ENCODE measurements at regions not wholly inside any gene's neighbourhood (a gene's known extent, or its start where the extent isn't known, plus 50 kb on each side); places are given as distances from the start of the nearest gene placed in this dataset.

GRCh38 chr4:24059839-24060238 is 170.0 kb upstream of the PPARGC1A start:
- H3K27me3 Mint-ChIP-seq, result no peaks in the 10 kb centered on the region
- peak overlapping the region in 1 of 8 donors; percentile 22 for H3K4me3 Mint-ChIP-seq
- H3K36me3 Mint-ChIP-seq, result no peaks in the 10 kb centered on the region
- DNase-seq (no peak), ATAC-seq (ENCODE audit: low read depth in 2 of 2) (no peak)
- H3K4me1 Mint-ChIP-seq, result no peaks in the 10 kb centered on the region
- no peak overlapping the region for H3K27ac Mint-ChIP-seq
- H3K9me3 Mint-ChIP-seq, result peaks cover 0 to 9% (median 4%) of the 10 kb centered on the region in 7 donors

GRCh38 chr4:24057915-24058559 is 168.2 kb upstream of the PPARGC1A start:
- no peaks in the 10 kb centered on the region for H3K4me1 Mint-ChIP-seq
- peaks cover 0 to 7% (median under 1%) of the 10 kb centered on the region in 7 donors for H3K9me3 Mint-ChIP-seq
- no peak overlapping the region for H3K4me3 Mint-ChIP-seq
- H3K27me3 Mint-ChIP-seq, result no peaks in the 10 kb centered on the region
- ATAC-seq (ENCODE audit: low read depth in 2 of 2) (no peak), DNase-seq (no peak)
- no peaks in the 10 kb centered on the region for H3K36me3 Mint-ChIP-seq
- H3K27ac Mint-ChIP-seq, result no peak overlapping the region

- no peak for DNase-seq
- peaks cover 0 to 7% (median 0%) of the 10 kb centered on the region in 7 donors for H3K9me3 Mint-ChIP-seq
Measured at GRCh38 chr4:24056289-24056688, 166.4 kb upstream of the PPARGC1A start.

GRCh38 chr4:24055623-24056022 is 165.8 kb upstream of the PPARGC1A start:
- no peak for DNase-seq
- Mint-ChIP-seq H3K36me3 (no peaks in the 10 kb centered on the region), H3K9me3 (peaks cover 0 to 7% (median 0%) of the 10 kb centered on the region in 7 donors), H3K27me3 (no peaks in the 10 kb centered on the region), H3K4me1 (no peaks in the 10 kb centered on the region), H3K4me3 (no peak overlapping the region), H3K27ac (no peak overlapping the region)
- ATAC-seq (ENCODE audit: low read depth in 2 of 2), result no peak

More at GRCh38 chr4:24056289-24056688, 166.4 kb upstream of the PPARGC1A start:
- Mint-ChIP-seq H3K4me3 (no peak overlapping the region), H3K27me3 (no peaks in the 10 kb centered on the region), H3K36me3 (no peaks in the 10 kb centered on the region), H3K4me1 (no peaks in the 10 kb centered on the region), H3K27ac (no peak overlapping the region)
- ATAC-seq (ENCODE audit: low read depth in 2 of 2), result no peak

GRCh38 chr4:24054910-24055309 is 165.1 kb upstream of the PPARGC1A start:
- no peaks in the 10 kb centered on the region for H3K4me1 Mint-ChIP-seq
- ATAC-seq (ENCODE audit: low read depth in 2 of 2), result no peak
- no peak for DNase-seq
- no peaks in the 10 kb centered on the region for H3K27me3 Mint-ChIP-seq
- peaks cover 0 to 7% (median 0%) of the 10 kb centered on the region in 7 donors for H3K9me3 Mint-ChIP-seq
- no peak overlapping the region for H3K27ac Mint-ChIP-seq
- H3K4me3 Mint-ChIP-seq, result no peak overlapping the region
- H3K36me3 Mint-ChIP-seq, result no peaks in the 10 kb centered on the region

GRCh38 chr4:24053934-24054333 is 164.1 kb upstream of the PPARGC1A start:
- DNase-seq, result no peak
- H3K4me3 Mint-ChIP-seq, result no peak overlapping the region
- H3K9me3 Mint-ChIP-seq, result peaks cover 0 to 7% (median 0%) of the 10 kb centered on the region in 7 donors
- H3K27ac Mint-ChIP-seq, result no peak overlapping the region
- H3K36me3 Mint-ChIP-seq, result no peaks in the 10 kb centered on the region
- H3K27me3 Mint-ChIP-seq, result no peaks in the 10 kb centered on the region
- H3K4me1 Mint-ChIP-seq, result no peaks in the 10 kb centered on the region
- ATAC-seq (ENCODE audit: low read depth in 2 of 2), result no peak

DNA sequence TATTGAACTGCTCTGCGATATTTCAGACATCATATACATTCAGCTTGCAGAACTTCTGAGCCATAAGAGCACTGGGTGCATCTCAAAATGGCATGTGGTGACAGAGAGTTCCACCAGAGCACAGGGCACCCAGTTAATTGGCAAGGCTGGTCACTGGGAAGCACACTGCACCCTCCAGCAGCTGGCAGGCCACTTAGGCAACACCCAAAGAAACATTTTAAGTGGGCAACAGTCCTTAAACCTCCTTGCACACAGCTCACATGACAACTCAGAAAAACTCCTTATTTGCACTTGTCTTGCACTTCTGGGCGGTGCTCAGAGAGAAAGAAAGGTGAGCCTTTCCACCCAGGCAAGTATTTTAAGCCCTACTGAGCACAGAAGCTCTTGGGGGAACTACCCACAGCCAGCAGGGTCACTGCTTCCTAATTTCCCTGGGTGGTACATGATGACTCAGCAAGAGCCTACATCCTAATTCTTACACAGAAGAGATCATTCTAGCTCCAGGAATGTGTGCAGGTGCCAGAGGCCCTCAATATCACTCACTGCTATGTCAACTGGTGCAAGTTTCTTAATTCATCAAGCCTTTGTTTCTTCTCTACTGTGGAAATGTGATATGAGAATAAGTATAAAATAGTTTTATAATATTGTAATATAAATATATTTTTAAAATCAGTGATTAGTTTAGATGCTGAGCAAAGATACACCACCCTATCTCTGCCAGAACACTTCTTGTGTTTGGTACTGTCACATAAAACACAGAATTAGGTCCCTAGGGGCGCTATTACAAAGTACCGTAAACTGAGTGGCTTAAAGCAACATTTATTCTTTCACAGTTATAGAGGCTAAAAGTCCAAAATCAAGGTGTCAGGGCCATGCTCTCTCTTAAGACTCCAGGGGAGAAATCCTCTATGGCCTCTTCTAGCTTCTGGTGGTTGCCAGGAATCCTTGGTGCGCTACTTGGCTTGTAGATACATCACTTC is 155.1 kb upstream of the PPARGC1A start:
- DNase-seq, result no peak
- no peak for ATAC-seq (ENCODE audit: low read depth in 2 of 2)
- no peak overlapping the region for H3K4me3 Mint-ChIP-seq

GRCh38 chr4:24042094-24042493 is 152.2 kb upstream of the PPARGC1A start:
- no peaks in the 10 kb centered on the region for H3K36me3 Mint-ChIP-seq
- no peak for DNase-seq
- H3K27me3 Mint-ChIP-seq, result peaks cover 0 to 4% (median 0%) of the 10 kb centered on the region in 3 donors
- H3K4me1 Mint-ChIP-seq, result no peaks in the 10 kb centered on the region
- no peak for ATAC-seq (ENCODE audit: low read depth in 2 of 2)
- H3K27ac Mint-ChIP-seq, result no peak overlapping the region
- no peak overlapping the region for H3K4me3 Mint-ChIP-seq
- H3K9me3 Mint-ChIP-seq, result peaks cover 0 to 6% (median 0%) of the 10 kb centered on the region in 7 donors

More for the DNA sequence above, 155.1 kb upstream of the PPARGC1A start:
- H3K27me3 Mint-ChIP-seq, result peaks cover 0 to 4% (median 0%) of the 10 kb centered on the region in 3 donors
- H3K27ac Mint-ChIP-seq, result no peak overlapping the region
- H3K4me1 Mint-ChIP-seq, result no peaks in the 10 kb centered on the region
- H3K36me3 Mint-ChIP-seq, result no peaks in the 10 kb centered on the region
- H3K9me3 Mint-ChIP-seq, result peaks cover 0 to 6% (median 0%) of the 10 kb centered on the region in 7 donors

DNA sequence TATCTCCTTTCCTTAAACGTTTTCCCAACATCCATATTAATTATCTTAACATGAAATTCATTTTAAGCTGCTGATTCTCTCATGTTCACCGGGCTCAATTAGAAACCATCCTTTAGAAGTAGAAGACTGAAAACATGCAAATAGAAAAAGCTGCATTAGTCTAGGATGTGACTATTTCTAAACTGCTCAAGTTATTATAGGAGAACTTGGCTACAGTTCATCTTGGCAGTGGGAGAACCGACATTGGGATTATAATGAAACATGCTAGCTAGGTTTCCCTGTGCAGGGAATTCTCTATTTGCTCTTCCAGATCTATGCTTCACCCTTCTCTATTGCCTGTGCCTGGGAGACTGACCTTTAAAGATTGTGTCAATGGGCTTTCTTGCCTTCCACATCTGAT is 151.0 kb upstream of the PPARGC1A start:
- H3K4me3 Mint-ChIP-seq, result no peak overlapping the region
- peaks cover 0 to 4% (median 0%) of the 10 kb centered on the region in 3 donors for H3K27me3 Mint-ChIP-seq
- H3K4me1 Mint-ChIP-seq, result no peaks in the 10 kb centered on the region
- H3K27ac Mint-ChIP-seq, result no peak overlapping the region
- peaks cover 0 to 4% (median 0%) of the 10 kb centered on the region in 7 donors for H3K9me3 Mint-ChIP-seq
- no peaks in the 10 kb centered on the region for H3K36me3 Mint-ChIP-seq
- ATAC-seq (ENCODE audit: low read depth in 2 of 2), result no peak
- DNase-seq, result no peak

DNA sequence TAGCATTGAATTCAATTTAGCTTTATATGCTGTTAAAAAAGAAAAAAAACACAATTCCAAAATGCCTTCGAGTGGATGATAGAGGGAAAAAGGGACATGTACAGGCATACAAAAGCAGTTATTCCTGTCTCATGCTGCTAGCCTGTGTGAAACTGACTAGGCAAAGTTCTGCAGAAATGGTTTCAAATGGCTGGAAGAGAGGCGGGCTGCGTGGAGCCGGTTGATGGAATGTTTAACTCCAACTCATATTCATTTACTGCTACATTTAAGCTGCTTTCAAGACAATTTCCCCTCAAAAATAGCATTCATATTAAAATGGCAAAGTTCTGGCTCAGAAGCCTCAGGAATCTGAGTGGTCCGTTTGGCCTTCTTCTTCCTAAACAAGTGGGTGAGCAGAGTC is 143.8 kb upstream of the PPARGC1A start:
- Mint-ChIP-seq H3K9me3 (peaks cover 0 to 8% (median 0%) of the 10 kb centered on the region in 7 donors), H3K27ac (no peak overlapping the region), H3K27me3 (no peaks in the 10 kb centered on the region), H3K4me3 (no peak overlapping the region), H3K4me1 (no peaks in the 10 kb centered on the region), H3K36me3 (no peaks in the 10 kb centered on the region)
- no peak for DNase-seq
- no peak for ATAC-seq (ENCODE audit: low read depth in 2 of 2)

GRCh38 chr4:24032371-24032989 is 142.6 kb upstream of the PPARGC1A start:
- H3K27ac Mint-ChIP-seq, result no peak overlapping the region
- H3K4me1 Mint-ChIP-seq, result no peaks in the 10 kb centered on the region
- ATAC-seq (ENCODE audit: low read depth in 2 of 2) (no peak), DNase-seq (no peak)
- peaks cover 0 to 8% (median 0%) of the 10 kb centered on the region in 7 donors for H3K9me3 Mint-ChIP-seq
- H3K4me3 Mint-ChIP-seq, result no peak overlapping the region
- no peaks in the 10 kb centered on the region for H3K27me3 Mint-ChIP-seq
- no peaks in the 10 kb centered on the region for H3K36me3 Mint-ChIP-seq

DNA sequence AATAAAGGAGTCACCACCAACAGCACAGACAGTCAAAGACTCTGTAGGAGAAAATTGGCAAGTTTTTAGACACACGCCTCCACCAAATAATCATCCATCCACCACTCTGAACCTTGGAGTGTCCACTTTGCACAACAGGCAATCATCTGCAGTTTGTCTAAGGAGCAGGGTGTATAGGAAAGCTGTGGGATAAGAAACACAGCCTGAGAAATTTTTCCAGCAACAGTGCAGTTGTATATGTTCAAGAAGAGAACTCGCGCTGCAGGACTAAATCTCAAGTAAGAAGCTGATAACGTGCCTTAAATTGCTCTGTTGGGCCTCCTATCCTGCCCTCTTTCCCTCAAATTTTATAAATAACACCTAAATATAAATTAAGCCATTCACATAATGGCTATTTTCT is 136.7 kb upstream of the PPARGC1A start:
- no peaks in the 10 kb centered on the region for H3K27me3 Mint-ChIP-seq
- no peak for ATAC-seq (ENCODE audit: low read depth in 2 of 2)
- no peaks in the 10 kb centered on the region for H3K4me1 Mint-ChIP-seq
- no peaks in the 10 kb centered on the region for H3K36me3 Mint-ChIP-seq
- no peak overlapping the region for H3K27ac Mint-ChIP-seq
- H3K4me3 Mint-ChIP-seq, result no peak overlapping the region
- DNase-seq, result no peak
- H3K9me3 Mint-ChIP-seq, result peaks cover 0 to 4% (median 1%) of the 10 kb centered on the region in 7 donors

- H3K9me3 Mint-ChIP-seq, result peaks cover 0 to 2% (median 0%) of the 10 kb centered on the region in 7 donors
- no peaks in the 10 kb centered on the region for H3K36me3 Mint-ChIP-seq
- no peak for DNase-seq
- no peak overlapping the region for H3K4me3 Mint-ChIP-seq
- no peaks in the 10 kb centered on the region for H3K27me3 Mint-ChIP-seq
- ATAC-seq (ENCODE audit: low read depth in 2 of 2), result no peak
- H3K4me1 Mint-ChIP-seq, result no peaks in the 10 kb centered on the region
- no peak overlapping the region for H3K27ac Mint-ChIP-seq
Measured at GRCh38 chr4:24024605-24025004, 134.8 kb upstream of the PPARGC1A start.

All from naive B cell (primary cell).